Left lung (tissue), 4 donors: ENCODE measurements at regions not wholly inside any gene's neighbourhood (a gene's known extent, or its start where the extent isn't known, plus 50 kb on each side); places are given as distances from the start of the nearest gene placed in this dataset.

Source experiments
- ATAC-seq: fragments of 200-7000 bp; cut with Tn5 transposase; one replicate; pipeline ENCODE4 v1.9.1; 2020; ENCODE audit warnings: moderate library complexity
- DNase-seq, 4 donors: peaks; one replicate each; pipeline ENCODE4 v3.0.0-alpha.2; 2013 to 2020
- H3K27ac ChIP-seq, 2 donors: fragments of 200-600 bp; sonication (generic) in 1 of 2; one replicate each; pipeline versions ENCODE4 v1.5.0 to v1.8.0; 2020 to 2021
- H3K27me3 ChIP-seq, 2 donors: fragments of 200-600 bp; sonication (generic) in 1 of 2; one replicate each; pipeline versions ENCODE4 v1.5.0 to v1.8.0; 2020 to 2021
- H3K36me3 ChIP-seq, 2 donors: fragments of 200-600 bp; sonication (generic) in 1 of 2; one replicate each; pipeline versions ENCODE4 v1.5.0 to v1.8.0; 2020 to 2021
- H3K4me1 ChIP-seq, 2 donors: fragments of 200-600 bp; one replicate each; pipeline ENCODE4 v1.8.0; 2021
- H3K4me3 ChIP-seq, 2 donors: fragments of 200-600 bp; sonication (generic) in 1 of 2; one replicate each; pipeline versions ENCODE4 v1.5.0 to v1.8.0; 2020 to 2021; ENCODE audit warnings: mild to moderate bottlenecking in 1 of 2
- H3K9me3 ChIP-seq, 2 donors: fragments of 200-600 bp; sonication (generic) in 1 of 2; one replicate each; pipeline versions ENCODE4 v1.5.0 to v1.8.0; 2020 to 2021
- CTCF ChIP-seq, 2 donors: fragments of 200-600 bp; sonication (generic) in 1 of 2; IDR thresholded peaks; one replicate each; pipeline versions ENCODE4 v1.5.0 to v1.8.0; 2021; ENCODE audit warnings: antibody characterized with exemption in 2 of 2
- intact Hi-C, 2 donors: fragments of 100-400 bp; cut with DNase I; formaldehyde crosslinking; loops; one replicate each; pipeline versions ENCODE4 v1.11.2 to v1.14.2; 2022
- donor health status: DM: no; HTN: yes; CAD: no.
- donor health status: DM: no; HTN: no; CAD: no.

- H3K9me3 ChIP-seq = no peaks in the 10 kb centered on the region
- no peak for DNase-seq
- no peaks in the 10 kb centered on the region for H3K36me3 ChIP-seq
- no peak overlapping the region for H3K27ac ChIP-seq
- TF ChIP-seq CTCF (IDR thresholded peaks at IDR 0.05) = no peak
- no peak overlapping the region for H3K4me3 ChIP-seq
- no peaks in the 10 kb centered on the region for H3K27me3 ChIP-seq
- ATAC-seq = no peak
- intact Hi-C loops = no loop called here
- H3K4me1 ChIP-seq = no peaks in the 10 kb centered on the region
Observed at GRCh38 chr16:61370564-61370963, 665.7 kb downstream of the CDH8 start.

DNA sequence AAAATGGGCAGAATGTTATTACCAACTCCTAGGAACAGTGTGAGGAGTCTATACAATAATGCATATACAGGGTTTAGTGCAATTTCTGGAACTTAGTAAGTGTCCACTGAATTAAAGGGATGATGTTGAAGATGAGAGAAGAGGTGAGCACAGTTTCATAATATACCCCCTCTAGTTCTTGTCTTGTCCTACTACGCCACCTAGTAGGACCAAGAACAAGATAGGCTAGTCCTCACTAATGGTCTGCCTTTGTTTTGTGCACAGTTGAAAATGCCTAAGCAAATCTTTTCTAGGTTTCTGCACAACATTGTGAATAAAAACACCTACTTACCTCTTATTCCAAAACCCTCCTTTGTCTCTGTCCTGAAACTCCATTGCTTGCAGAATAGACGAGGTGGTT is 670.2 kb downstream of the CDH8 start:
- Histone ChIP-seq H3K36me3 (no peaks in the 10 kb centered on the region), H3K27ac (no peak overlapping the region), H3K4me1 (no peaks in the 10 kb centered on the region), H3K4me3 (no peak overlapping the region), H3K27me3 (no peaks in the 10 kb centered on the region), H3K9me3 (no peaks in the 10 kb centered on the region)
- intact Hi-C loops = loop anchor here in 1 of 2 donors (10.0 kb wide), 1 partner anchor 59 kb away; no protein-coding TSS in a partner anchor
- DNase-seq (no peak), ATAC-seq (no peak)
- no peak for TF ChIP-seq CTCF (IDR thresholded peaks at IDR 0.05)

DNA sequence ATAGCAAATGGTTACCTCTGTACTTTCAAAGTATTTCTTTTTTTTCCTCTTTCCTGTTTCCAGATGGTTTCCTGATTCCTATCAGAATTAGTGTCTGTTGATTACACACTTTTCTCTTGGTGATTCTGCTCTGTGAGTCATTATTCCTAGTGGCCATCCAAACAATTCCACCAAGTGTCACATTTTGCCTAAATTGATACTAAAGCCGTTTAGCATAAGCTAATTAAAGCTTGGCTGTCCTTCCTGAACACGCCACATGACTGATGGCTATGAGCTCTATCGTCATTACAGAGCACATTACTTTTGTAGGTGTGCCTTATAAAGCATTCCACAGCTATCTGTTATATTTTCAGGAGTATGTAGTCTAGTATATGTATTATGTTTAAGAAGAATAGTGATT is 671.2 kb downstream of the CDH8 start:
- DNase-seq (no peak), ATAC-seq (no peak)
- H3K27me3 ChIP-seq = no peaks in the 10 kb centered on the region
- no peaks in the 10 kb centered on the region for H3K4me1 ChIP-seq
- H3K4me3 ChIP-seq = no peak overlapping the region
- no peaks in the 10 kb centered on the region for H3K36me3 ChIP-seq
- intact Hi-C loops = loop anchor here in 1 of 2 donors (10.0 kb wide), 1 partner anchor 60 kb away; no protein-coding TSS in a partner anchor
- TF ChIP-seq CTCF (IDR thresholded peaks at IDR 0.05) = no peak
- H3K9me3 ChIP-seq = no peaks in the 10 kb centered on the region
- no peak overlapping the region for H3K27ac ChIP-seq

DNA sequence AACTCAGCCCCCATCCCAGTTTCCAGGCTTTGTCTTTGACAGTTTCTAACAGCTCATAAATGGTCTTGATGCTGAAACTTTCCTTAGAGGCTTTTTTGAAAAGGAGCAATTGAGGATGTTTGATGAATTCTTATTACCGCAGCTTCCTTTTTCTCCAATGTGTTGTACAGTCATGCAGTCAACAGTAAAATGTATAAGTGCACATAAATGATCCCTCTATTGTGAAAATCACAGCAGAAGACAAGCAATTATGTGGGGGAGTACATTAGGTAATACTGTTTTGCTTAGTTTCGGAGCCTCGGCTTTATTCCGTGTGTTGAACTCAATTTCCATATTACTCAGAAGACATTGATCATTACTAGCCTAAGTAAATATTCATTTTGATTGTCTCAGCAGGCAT is 673.7 kb downstream of the CDH8 start:
- no peaks in the 10 kb centered on the region for H3K27me3 ChIP-seq
- no peak overlapping the region for H3K27ac ChIP-seq
- H3K9me3 ChIP-seq = no peaks in the 10 kb centered on the region
- H3K36me3 ChIP-seq = no peaks in the 10 kb centered on the region
- intact Hi-C loops = loop anchor here in 1 of 2 donors (10.0 kb wide), 1 partner anchor 62 kb away; no protein-coding TSS in a partner anchor
- H3K4me3 ChIP-seq = no peak overlapping the region
- ATAC-seq = no peak
- DNase-seq = no peak
- no peaks in the 10 kb centered on the region for H3K4me1 ChIP-seq
- no peak for TF ChIP-seq CTCF (IDR thresholded peaks at IDR 0.05)

DNA sequence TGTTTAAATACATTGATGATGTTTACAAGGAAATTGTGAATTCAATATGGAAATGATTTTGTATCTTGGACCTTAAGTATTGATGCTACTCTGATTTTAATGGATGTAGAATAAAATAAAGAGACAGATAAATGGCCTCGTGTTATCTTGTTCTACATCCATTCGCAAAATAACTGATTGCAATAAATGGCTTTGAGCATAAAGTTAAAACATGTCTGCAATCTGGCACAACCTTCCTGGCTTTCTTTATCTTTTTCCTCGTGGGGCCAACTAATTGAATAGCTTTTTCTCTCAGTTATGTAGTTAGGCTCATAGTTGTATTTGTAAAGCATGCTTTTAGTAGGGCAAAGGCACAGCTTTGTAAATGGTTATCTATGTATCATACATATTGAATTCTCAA is 691.4 kb downstream of the CDH8 start:
- Histone ChIP-seq H3K9me3 (no peaks in the 10 kb centered on the region), H3K36me3 (no peaks in the 10 kb centered on the region), H3K4me1 (no peaks in the 10 kb centered on the region), H3K27ac (no peak overlapping the region), H3K27me3 (no peaks in the 10 kb centered on the region), H3K4me3 (no peak overlapping the region)
- DNase-seq (no peak), ATAC-seq (no peak)
- TF ChIP-seq CTCF (IDR thresholded peaks at IDR 0.05) = no peak
- intact Hi-C loops = no loop called here
